GM18499 (cell line): ENCODE measurements at regions not wholly inside any gene's neighbourhood (a gene's known extent, or its start where the extent isn't known, plus 50 kb on each side); places are given as distances from the start of the nearest gene placed in this dataset.

ENCODE experiments used
- ATAC-seq: cut with Tn5 transposase; IDR thresholded peaks from one replicate; pipeline ENCODE4 v1.9.1; 2021; ENCODE audit warnings: moderate number of reproducible peaks; ENCODE audit not compliant: insufficient read depth, unreplicated experiment

- no peak for ATAC-seq
Measured at GRCh38 chr14:76929927-76930326, 98.6 kb downstream of the IRF2BPL start.

- no peak for ATAC-seq
Measured at GRCh38 chr14:76927971-76928700, 100.4 kb downstream of the IRF2BPL start.

- ATAC-seq, result no peak
Measured at GRCh38 chr14:76926521-76927251, 100.5 kb downstream of the LRRC74A start.

GRCh38 chr14:76925097-76925441 is 98.9 kb downstream of the LRRC74A start:
- no peak for ATAC-seq

- ATAC-seq, result no peak
Measured at GRCh38 chr14:76924371-76925096, 98.3 kb downstream of the LRRC74A start.

GRCh38 chr14:76923431-76924370 is 97.5 kb downstream of the LRRC74A start:
- no peak for ATAC-seq

GRCh38 chr14:76922584-76922983 is 96.4 kb downstream of the LRRC74A start:
- ATAC-seq, result no peak

- no peak for ATAC-seq
Measured at GRCh38 chr14:76922092-76922491, 95.9 kb downstream of the LRRC74A start.

- ATAC-seq, result no peak
Measured at GRCh38 chr14:76921088-76921399, 94.8 kb downstream of the LRRC74A start.

GRCh38 chr14:76920331-76921087 is 94.3 kb downstream of the LRRC74A start:
- ATAC-seq, result no peak

GRCh38 chr14:76919431-76920330 is 93.5 kb downstream of the LRRC74A start:
- ATAC-seq, result no peak
